ENCODE measurements at regions not wholly inside any gene's neighbourhood (a gene's known extent, or its start where the extent isn't known, plus 50 kb on each side); places are given as distances from the start of the nearest gene placed in this dataset.
A peak's percentile ranks its signal among the peaks of the same experiment; 100 is the strongest.
"Not testable (repeated sequence)": the region's sequence is repeated elsewhere in the genome, so short reads cannot be mapped to it uniquely, and the experiment has no call there.

DNA sequence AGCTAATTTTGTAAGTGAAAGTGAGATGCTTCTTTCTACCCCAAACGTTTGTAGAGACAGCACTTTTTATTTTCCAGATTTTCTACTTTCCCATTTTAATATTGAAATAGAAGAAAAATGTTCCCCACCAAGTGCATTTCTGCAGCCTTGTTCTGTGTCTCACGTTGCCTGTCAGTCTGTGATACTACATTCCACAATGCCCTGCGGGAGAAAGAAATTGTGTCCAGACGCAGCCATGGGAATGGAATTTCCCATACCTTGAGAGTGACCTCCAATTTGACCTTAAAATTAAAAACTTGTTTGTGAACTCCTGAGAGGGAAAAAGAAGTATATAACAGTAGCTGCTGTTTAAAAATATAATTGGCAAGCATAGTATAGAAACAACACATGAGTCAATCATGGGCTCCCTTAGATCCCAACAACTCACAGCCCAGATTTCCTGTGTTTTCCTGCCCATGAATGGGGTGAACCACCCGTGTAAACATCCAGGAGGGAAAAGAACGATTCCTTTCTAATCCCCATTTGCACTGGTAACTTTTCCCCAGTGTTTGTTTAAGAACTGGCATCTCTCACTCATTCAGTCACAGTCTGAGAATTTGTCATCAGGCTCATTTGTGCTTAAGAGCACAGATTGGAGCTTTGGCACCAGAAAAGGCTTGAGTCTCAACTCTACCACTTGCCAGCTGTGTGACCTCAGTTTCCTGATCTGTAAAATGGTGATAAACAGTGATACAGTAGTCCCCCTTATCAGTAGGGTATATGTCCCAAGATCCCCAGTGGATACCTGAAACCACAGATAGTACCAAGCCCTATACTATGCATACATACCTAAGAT, 166.1 kb upstream of the ZNF521 start:
- no peak overlapping the region for H3K27ac ChIP-seq
- no peak for DNase-seq (ENCODE audit: low read depth, low spot score)

DNA sequence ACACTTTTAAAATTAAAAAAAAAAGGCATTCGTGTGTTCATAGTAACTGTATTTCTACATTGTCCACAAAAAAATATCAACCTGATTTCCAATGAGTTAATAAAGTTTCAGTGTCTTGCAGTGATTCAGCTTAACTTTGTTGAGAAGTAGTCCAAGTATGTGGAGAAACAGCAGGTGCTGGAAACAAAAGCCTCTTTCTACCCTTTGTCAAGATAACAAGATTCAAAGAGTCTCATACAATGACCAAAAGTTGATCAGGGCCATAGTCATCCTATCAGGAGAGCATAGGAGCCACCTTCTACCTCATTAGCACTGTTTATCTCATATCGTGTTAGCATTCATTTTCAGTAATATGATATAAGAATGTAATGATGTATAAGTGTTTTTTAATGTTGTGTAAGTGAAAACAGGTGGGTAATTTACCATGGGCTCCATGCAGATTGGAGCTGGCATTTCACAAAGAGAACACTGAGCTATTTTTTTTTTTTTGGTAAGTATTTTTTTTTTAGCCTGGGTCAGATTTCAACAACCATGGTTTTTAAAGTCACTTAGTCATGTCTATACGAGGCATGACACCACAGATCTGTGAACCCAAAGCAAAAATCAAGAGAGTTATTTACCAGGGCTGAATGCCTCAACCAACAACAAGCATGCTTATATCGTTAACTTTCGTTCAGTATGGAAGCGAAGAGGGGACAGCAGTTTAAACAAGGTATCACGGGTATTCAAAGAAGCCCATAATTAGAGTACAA, 165.0 kb upstream of the ZNF521 start:
- H3K27ac ChIP-seq = no peak overlapping the region
- DNase-seq (ENCODE audit: low read depth, low spot score) = no peak

DNA sequence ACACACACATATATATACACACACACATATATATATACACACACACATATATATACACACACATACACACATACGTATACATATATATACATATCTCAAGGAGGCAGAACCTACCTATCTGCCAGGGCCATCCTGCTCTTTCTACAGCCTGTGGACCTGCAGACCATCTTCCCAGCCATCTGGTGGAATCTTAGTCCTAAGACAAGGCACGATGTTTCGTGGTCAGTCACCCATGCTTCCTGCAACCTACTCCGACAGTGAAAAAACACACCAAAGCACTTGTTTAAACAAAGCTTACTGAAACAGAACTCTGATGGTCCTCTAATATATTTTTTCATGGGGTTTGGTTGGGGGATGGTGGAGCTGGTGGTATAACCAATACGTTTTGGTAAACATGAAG, 164.2 kb upstream of the ZNF521 start:
- no peak for DNase-seq (ENCODE audit: low read depth, low spot score)
- no peak overlapping the region for H3K27ac ChIP-seq

DNA sequence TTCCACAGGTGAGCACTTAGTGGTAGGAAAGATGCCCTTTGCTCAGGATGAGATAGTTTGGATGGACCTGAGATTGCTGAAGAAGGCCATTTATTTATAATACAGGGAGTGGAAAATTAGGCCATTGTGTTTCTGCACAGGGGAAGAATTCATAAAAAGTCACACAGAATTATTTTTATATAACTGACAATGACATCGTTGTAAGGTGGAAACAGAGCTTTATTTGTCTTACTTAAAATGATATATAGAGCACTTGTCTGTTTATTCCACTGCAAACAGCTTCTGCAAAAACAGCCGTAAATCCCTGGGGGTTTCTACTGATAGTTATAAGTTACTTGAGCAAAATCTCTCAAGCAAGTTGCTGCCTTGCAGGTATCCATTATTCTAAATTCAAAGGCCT, 158.1 kb upstream of the ZNF521 start:
- no peak overlapping the region for H3K27ac ChIP-seq
- DNase-seq (ENCODE audit: low read depth, low spot score) = no peak

DNA sequence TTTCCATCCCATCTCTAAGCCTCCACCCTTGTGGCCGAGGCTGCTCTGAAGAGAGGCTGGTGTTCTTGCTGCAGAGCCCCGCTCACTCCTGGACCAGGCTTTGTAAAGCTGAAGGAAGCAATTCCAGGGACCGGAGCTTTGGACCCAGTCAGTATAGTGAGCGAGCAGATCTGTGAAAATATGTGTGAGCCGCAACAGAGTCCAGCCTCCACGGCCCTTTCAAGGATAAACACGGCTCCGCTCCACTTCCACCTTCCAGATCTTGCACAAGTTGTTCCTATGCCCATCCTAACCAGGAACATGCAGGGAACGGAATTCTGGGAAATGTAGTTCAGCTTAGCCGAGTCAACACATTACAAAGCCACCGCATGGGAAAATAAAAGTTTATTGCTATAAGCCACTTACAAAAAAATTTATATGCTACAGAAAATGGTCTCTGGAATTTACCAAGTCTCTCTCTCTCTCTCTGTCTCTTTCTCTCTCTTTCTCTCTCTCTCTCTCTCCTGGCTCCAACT, 151.7 kb upstream of the ZNF521 start:
- DNase-seq (ENCODE audit: low read depth, low spot score) = peak; percentile 0
- no peak overlapping the region for H3K27ac ChIP-seq

DNA sequence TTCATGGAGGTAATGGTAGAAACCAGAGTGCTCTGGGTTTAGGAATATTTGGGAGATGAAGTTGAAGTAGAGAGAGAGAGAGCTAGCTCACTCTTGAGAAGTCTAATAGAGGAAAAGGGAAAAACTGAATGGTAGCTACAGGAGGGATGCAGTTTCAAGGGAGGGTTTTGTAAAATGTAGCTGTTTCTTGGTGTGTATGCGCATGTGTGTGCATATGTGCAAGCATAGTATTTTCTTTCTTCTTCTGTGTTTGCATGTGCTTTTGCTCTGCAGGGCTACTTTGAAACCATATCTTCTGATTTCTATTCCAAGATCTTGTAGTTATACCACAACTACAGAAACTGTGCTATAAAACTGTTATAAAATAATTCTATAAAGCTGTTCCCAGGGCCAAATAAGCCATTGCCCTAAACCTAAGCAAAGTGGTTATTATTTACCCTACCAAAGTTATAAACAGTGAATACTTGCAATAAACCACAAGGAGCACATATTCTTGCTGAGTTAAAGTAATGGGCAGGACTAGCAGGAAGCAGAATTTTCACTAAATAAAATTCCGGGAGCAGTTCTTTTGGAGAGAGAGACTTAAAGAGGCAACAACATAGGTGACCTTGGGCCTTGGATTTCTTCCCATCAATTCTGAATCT, 145.3 kb upstream of the ZNF521 start:
- no peak for DNase-seq (ENCODE audit: low read depth, low spot score)
- no peak overlapping the region for H3K27ac ChIP-seq

DNA sequence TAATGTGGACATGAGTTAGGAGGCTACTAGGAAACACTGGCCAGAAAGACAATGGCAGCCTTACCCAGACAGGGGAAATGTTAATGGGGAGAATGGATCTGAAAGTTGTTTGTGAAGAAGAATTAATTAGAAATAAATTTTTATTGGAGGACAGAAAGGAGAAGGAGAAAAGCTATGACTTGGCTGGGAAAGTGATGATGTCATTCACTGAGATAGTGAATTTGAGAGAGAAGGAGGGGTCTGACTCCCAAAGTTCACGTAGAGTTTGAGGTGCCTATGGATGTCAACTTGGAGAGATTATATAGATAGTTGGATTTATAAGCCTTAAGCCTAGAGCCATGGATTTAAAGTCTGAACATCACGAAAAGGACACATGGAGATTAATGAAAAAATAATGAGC, 144.6 kb upstream of the ZNF521 start:
- DNase-seq (ENCODE audit: low read depth, low spot score) = no peak
- H3K27ac ChIP-seq = no peak overlapping the region

DNA sequence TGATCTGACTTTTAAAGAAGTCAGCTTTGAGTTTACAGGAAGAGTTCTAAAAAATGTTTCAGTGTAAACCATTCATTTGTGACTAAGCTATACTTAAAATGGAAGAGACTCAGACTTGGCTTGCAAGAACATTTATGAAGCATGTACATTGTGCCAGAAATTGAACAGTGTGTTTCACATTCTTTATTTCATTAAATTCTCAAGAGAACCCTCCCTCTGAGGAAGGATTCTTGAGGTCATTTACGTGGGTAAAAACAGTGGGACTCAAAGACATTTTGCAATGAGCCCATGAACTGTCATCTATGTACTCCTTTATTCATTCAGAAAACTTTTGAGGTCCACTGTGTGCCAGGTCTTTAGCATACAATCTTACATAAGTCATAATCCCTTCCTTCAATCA, 143.6 kb upstream of the ZNF521 start:
- no peak overlapping the region for H3K27ac ChIP-seq
- no peak for DNase-seq (ENCODE audit: low read depth, low spot score)

DNA sequence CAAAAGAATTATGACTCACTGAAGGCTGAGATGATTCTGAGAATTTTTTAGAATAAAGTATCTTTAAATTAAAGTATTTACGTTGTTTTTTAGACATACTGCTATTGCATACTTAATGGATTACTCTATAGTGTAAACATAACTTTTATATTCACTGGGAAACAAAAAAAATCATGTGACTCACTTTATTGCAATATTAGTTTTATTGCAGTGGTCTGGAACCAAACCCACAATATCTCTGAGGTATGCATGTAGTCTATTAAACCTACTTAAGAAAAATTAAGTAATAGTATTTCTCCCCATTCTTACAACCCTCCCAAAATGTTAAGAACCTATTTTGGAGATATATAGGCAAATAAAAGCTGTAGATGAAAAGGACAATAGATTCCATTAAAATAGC, 142.9 kb upstream of the ZNF521 start:
- no peak overlapping the region for H3K27ac ChIP-seq
- no peak for DNase-seq (ENCODE audit: low read depth, low spot score)

DNA sequence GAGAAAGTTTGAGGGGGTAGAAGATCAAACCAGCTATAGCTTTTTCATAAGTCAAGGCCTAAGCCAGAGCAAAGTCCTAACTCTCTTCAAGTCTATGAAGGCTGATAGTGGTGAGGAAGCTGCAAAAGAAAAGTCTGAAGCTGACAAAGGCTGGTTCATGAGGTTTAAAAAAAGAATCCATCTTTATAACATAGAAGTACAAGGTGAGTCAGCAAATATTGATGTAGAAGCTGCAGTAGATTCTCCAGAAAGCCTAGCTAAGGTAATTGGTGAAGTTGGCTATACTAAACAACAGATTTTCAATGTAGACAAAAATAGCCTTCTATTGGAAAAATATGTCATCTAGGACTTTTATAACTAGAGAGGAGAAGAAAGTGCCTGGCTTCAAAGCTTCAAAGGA, 141.4 kb upstream of the ZNF521 start:
- no peak for DNase-seq (ENCODE audit: low read depth, low spot score)
- H3K27ac ChIP-seq = no peak overlapping the region

DNA sequence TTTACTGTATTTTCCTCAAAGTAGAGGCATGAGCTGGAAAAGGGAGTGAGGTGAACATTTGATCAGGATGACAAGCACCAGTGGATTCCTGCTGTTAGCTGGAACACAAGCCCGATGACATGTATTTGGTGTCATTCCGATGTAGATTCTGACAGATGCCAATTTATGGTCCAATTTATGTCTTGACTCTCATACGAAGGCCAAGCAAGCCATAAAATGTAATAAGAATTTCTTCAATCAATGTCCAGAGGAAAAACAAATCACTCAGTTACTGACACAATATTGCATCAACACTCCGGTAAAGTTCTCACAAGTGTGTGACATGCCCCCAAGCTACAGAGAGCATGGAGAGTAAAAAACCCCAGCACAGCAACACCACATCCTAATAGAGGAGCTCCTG, 138.3 kb upstream of the ZNF521 start:
- no peak for DNase-seq (ENCODE audit: low read depth, low spot score)
- no peak overlapping the region for H3K27ac ChIP-seq

DNA sequence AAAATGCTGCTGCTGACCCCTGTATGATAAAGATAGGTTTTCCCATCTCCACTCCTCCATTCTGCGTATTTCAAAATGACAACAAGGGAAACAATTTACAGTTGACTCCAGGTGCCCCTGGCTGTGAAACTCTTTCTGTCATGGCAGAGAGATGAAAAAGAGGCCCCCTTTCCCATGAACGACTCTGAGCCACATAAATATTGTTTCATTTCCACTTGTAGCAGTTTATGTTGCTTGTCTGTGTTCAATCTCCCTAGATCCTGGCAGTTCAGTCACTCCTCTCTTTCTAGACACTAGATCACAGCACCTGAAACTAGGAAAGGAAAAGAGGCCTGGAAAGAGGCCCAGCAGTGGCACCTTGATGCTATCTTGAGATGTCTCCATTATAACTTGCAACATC, 121.0 kb upstream of the ZNF521 start:
- DNase-seq (ENCODE audit: low read depth, low spot score) = no peak
- no peak overlapping the region for H3K27ac ChIP-seq

DNA sequence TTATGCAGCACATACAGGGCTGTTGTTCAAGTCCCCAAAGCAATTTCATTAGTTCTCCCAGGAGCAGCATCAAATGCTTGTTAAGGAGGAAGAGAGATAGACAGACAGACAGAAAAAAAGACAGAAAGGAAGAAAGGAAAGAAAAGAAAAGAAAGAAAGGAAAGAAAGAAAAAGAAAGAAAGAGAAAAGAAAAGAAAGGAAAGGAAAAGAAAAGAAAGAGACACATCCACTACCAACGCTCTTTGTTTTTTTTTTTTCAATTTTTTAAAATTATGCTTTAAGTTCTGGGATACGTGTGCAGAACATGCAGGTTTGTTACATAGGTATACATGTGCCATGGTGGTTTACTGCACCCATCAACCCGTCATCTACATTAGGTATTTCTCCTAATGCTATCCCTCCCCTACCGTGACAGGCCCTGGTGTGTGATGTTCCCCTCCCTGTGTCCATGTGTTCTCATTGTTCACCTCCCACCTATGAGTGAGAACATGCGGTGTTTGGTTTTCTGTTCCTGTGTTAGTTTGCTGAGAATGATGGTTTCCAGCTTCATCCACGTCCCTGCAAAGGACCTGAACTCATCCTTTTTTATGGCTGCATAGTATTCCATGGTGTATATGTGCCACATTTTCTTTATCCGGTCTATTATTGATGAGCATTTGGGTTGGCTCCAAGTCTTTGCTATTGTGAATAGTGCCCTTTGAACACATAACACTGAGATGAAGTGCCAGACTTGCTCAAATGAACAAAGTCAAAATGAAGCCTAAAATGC, 119.0 kb upstream of the ZNF521 start:
- H3K27ac ChIP-seq; DNase-seq (ENCODE audit: low read depth, low spot score): not testable (repeated sequence)

DNA sequence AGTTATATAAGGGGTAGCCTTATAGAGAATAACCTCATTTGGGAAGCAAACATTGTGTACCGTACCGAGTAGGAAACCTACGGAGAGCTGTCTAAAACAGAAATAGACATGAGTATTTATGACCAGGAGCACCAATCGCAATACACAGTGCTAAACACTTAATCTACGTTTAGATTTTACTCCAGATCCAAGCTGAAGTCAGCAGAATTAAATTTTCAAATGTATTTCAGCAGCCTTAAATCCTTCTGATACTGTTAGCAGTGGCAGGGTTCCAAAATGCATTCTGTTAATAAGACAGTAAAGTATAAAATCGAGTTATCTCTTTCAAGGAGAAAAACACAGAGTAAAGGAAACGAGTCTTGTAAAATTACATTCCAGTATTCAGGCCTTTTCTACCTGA, 118.1 kb upstream of the ZNF521 start:
- no peak for DNase-seq (ENCODE audit: low read depth, low spot score)
- no peak overlapping the region for H3K27ac ChIP-seq

DNA sequence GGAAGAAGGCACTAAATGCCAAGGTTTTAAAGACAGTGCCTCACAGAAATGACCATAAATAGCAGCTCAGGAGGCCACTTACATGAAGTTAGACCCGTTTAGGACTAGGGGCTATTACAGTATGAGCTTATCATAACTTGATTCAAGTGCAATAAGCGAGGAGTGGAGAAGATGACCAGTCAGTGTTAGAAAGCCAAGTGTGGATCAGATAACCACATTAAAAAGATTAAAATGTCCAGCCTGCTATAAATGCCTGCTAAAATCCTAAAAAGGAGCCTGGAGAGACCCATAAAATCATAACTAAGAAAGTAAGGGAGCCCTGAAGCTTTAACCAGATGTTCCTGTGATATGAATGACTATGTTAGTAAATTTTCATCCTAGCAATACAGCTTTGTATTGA, 117.5 kb upstream of the ZNF521 start:
- no peak overlapping the region for H3K27ac ChIP-seq
- no peak for DNase-seq (ENCODE audit: low read depth, low spot score)

DNA sequence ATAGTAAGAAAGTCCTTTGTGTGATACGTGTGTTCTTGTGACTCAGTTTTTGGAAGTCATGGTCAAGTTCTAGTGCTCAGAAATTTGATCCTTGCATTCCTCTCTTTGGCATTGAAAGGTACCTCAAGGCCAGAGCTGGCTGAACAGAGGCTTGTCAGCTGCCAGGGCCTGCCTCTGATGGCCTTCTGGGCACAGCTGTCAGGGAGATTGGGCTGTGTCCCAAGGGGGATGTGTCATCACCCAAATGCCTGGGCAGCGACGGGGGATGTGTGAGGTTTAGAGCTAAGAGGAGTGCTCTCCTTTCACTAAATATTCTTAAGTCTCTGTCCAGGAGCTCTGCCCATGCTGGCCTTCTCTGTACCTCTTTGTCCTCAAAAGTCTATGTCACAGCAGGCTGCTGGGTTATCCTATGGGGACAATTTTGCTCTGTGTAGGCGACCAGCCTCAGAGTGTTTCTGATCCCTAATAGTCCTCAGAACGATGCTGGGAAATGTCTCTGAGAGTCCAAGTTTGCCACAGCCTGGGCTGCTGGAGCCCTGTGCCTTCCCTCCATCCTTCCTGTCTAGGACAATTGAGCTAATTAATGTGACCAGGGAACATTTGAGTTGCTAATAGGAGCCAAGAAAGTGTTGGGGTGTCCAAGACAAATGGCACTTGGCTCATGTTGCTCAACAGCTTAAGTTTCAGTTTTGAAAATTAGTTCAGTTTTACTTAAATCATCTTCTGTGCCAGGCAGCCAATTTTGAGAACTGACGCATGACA, 115.4 kb upstream of the ZNF521 start:
- no peak overlapping the region for H3K27ac ChIP-seq
- no peak for DNase-seq (ENCODE audit: low read depth, low spot score)

DNA sequence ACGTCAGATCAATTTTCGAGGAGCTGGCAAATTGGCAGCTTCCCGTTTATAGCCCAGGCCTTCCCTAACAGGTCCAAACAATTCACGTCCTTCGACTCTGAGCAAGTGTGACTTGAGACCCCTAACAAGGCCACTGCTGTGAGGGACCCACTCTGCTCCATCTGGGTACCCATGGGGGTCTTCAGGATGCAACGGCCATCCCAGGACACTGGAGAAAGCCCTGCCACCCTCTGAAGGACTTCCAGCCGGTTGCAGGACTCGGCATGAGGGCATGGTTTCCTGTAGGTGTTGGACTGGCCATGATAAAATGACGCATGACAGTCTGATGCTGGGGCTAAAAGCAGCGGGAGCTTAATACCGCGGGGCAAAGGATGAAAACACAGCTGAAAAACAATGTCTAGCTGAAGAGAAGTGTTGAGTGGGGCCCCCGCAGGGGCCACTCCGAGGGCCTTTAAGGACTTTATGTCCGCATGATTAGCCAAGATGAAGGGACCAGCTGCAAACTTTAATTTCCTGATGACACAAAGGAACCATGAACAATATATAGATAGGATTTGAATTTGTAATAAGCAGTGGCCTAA, 113.3 kb upstream of the ZNF521 start:
- DNase-seq (ENCODE audit: low read depth, low spot score) = no peak
- no peak overlapping the region for H3K27ac ChIP-seq

DNA sequence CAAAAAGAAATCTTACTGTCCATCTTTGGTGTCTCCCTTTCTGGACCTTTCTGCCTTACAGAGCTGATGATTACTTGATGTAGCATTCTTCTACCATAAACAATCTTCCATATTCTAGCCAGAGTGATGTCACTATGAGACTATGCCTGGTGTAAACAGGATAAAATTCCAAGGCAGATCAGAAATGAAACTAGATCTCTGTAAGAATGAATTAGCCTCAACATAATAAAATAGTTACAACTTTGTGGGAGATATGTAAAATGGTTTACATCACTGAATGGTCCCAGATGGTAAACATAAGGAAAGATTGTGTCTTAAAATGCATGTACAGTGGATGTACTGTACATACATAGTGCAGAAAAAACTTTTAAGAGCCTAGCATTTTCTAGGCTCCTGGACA, 112.3 kb upstream of the ZNF521 start:
- H3K27ac ChIP-seq = no peak overlapping the region
- DNase-seq (ENCODE audit: low read depth, low spot score) = no peak

DNA sequence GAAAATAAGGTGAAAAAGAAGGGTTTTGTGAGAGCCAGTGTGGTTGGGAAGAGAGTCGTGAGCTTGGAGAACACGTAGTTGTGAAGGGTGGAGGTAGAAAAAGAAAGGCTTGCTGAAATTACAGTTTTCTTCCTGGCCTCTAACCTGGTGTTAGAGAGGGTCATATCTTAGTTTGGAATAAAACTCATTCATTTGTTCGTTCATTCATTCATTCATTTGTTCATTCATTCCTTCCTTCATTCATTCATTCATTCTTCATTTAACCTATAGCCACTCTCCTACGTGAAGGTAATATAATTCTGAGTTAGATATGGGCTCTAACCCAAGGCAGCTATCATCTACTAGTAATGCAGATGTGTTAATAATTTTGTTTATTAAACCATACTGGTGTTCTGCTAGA, 111.8 kb upstream of the ZNF521 start:
- no peak overlapping the region for H3K27ac ChIP-seq
- no peak for DNase-seq (ENCODE audit: low read depth, low spot score)

Data from epithelial cell of prostate (primary cell).